AG09319 (cell line): ENCODE measurements at regions not wholly inside any gene's neighbourhood (a gene's known extent, or its start where the extent isn't known, plus 50 kb on each side); places are given as distances from the start of the nearest gene placed in this dataset.

Source experiments
- DNase-seq: peaks from one replicate; pipeline ENCODE4 v3.0.0-alpha.2; 2010; ENCODE audit warnings: low read depth; ENCODE audit errors: extremely low read depth
- TF ChIP-seq, protein P1 (sequence below): IDR thresholded peaks from 2 replicates; pipeline ENCODE4 v1.5.1; 2011; ENCODE audit warnings: low read depth, mild to moderate bottlenecking, inconsistent platforms, low read length, moderate library complexity

DNA sequence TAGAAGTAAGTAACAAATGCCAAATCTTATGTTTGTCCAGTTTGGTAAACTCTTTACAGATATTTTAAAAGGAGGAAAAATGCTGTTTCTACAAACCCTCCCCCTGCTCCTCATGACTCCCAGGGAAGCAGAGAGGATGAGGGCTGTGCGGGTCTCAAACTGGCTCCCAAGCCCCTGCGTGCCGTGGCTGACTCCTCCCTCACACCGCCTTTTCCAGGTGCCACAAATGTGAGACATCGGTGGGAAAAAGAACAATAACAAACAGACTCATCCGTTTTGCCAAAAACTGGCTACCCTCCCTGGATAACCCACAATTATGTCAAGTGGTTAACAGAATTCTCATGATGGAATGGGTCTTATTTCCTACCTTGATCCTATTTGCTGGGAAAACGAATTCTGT is 594.6 kb downstream of the PTPRU start:
- no peak for DNase-seq
- TF ChIP-seq, protein P1, sequence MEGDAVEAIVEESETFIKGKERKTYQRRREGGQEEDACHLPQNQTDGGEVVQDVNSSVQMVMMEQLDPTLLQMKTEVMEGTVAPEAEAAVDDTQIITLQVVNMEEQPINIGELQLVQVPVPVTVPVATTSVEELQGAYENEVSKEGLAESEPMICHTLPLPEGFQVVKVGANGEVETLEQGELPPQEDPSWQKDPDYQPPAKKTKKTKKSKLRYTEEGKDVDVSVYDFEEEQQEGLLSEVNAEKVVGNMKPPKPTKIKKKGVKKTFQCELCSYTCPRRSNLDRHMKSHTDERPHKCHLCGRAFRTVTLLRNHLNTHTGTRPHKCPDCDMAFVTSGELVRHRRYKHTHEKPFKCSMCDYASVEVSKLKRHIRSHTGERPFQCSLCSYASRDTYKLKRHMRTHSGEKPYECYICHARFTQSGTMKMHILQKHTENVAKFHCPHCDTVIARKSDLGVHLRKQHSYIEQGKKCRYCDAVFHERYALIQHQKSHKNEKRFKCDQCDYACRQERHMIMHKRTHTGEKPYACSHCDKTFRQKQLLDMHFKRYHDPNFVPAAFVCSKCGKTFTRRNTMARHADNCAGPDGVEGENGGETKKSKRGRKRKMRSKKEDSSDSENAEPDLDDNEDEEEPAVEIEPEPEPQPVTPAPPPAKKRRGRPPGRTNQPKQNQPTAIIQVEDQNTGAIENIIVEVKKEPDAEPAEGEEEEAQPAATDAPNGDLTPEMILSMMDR, result no peak

DNA sequence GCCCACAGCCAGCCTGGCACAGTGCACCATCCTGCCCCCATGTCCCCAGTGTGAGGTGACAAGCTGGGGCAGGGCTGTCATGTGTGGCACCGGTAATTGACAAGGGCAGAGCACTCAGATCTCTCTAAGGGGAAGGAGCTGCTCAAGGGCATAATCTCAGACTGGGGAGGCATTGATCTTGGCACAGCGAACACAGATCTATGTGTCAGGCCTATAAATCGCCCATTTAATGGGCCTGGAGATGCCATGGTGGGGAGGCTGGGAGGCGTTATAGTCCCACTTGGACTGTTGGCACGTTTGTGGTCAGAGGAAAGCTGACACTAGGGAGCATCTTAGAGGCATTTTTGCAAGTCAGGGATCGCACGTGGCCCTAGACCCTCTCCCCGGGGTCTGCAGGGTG is 594.1 kb downstream of the PTPRU start:
- TF ChIP-seq, protein P1, result no peak
- DNase-seq, result no peak

DNA sequence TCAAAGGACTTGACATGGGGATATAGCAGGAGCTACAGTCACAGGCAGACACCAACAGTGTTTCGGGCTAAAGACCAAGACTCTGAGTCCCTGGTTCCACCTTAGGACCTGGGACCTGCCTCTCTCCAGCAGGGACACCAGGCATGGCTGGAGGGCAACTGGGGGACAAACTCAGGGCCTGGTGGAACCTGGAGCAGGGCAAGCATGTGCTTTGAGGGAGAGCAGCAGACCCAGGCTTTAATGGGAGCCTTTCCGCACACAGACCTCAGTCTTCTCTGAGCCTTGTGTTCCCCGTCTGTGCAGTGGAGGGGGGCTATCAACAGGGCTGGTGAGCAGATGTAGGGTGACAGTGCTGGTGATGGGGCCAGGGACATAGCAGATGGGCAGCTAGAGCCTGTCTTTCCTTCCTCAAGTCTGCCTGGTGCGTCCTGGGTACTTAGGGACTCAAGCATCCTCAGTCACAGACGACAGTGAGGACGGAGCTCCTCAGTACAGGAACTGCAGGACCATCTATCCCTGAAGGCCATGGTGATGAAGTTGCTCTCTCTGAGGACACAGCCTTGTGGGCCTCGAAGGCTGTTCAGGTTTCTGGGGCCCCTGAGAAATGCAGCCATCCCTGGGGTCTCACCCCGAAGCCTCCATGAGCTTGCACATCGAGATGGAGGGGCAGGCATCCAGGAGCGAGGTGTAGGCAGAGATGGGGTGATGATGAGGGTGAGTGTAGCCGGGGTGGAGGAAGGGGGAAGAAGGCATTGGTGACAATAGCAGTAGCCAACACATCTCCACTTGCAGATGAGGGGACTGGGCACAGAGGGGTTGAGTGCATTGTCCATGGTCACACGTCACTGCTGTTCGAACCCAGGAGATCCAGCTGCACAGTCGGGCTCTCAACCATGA is 593.4 kb downstream of the PTPRU start:
- no peak for DNase-seq
- TF ChIP-seq, protein P1, result no peak

DNA sequence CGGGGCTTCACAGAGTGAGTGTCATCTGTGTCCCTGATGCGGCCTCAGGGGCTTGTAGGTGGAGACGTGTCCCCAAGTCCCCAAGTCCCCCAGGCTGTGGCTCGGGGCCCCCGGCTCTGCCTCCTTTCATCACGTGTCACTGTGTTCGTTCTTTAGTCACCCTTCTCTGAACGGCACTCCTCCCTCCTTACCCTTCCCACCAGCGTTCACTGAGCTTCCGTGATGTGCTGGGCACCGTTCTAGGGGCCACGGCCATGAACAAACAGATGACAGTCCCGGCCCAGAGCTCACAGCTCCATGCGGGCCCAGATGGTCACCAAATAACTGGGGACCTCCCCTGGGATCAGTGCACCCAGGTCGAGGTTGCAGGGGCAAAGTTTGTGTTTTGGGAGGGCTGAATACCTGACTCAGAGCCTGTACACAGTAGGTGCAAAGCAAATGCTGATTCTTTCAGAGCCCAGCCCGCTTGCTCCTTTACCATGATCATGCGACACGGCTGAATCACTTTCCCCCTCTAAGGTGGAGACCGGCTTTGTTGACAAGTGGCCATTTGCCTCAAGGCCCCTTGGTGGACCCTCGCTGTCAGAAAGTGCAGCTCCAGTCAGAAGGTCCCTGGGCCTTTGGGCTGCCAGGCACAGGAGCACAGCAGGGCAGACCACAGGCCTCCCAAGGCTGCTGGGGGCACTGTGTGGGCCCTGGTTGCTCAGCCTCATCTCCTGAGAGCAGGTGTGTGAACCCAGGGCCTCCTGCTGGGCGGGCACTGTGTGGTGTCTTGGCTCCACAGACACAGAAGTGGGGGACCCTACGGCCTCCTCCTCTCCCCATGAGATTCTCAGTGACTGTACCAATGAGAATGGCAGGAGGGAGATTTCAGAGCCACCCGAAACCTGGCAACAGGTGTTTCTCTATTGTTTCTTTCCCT is 592.5 kb downstream of the PTPRU start:
- TF ChIP-seq, protein P1, result no peak
- DNase-seq, result no peak

DNA sequence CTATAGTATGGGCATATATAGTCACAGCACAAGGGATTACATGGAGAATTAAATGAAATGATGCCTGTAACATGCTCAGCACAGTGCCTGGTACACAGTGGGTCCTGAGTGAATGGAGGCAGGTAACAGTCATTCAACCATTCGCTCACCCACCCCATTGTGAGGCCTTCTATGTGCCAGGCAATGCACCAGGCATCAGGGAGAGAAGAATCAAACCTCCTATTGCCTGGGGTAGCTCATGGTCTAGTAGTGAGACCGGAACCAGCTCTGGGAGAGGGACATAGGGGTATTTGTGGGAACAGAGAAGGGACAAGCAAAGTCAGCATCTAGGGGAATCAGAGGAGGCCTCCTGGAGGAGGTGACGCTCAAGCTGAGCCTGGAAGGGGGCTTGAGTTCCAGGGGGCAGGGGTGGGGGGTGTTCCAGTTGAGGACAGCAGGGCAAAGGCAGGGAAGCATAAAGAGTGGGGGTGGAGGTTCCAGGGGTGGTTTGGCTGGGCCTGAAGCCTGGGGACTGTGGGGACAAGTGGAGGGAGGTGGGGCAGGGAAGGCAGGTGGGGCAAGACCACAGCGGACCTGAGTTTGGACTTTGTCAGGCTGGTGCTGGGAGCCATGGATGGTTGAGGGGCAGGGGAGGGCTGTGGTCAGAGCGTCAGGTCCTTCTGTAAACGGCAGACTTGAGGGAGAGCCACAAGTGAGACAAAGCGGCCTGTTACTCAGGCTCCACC is 591.6 kb downstream of the PTPRU start:
- TF ChIP-seq, protein P1, result no peak
- no peak for DNase-seq

DNA sequence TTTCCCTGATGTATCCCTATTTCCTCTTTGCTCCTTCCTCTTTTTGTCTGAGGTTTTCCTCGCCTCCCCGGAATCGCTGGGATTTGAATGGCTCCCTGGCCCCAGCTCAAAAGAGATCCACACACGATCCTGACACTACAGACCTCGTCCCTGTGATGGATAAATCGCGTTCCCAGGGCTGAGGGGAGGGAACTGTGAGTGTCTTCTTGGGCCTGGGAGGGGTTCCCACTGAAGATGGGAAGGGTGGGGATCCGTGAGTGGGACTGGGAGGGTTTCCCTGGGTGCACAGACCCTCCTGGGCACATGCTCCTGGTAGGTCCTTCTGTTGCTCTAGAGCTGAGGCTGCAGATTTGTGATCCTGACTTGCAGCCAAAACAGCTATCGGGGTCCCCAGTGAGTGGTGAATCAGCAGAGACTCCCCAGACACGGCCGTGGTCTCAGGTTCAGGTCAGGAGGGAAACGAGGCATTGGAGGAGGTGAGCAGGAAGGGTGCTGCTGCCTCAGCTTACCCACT is 591.0 kb downstream of the PTPRU start:
- DNase-seq, result no peak
- TF ChIP-seq, protein P1, result no peak
